ENCODE measurements at regions not wholly inside any gene's neighbourhood (a gene's known extent, or its start where the extent isn't known, plus 50 kb on each side); places are given as distances from the start of the nearest gene placed in this dataset.

DNA sequence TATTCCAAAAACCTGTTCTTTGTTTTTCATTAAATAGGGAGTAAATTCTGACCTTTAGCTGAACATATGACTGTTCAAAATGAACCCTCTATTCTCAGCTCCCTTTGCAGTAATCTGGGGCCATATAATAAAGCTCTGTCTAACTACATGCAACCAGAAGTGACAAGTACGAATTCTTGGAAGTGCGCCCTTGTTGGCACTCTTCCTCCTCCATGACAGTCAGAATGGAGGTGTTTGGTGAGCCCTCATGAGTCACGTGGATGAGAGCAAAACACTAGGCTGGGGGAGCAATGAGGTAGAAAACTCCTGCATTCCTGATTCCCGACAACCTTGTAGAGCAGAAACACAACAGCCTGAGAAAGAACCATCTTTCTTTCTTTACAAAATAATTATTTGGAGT is 552.9 kb downstream of the FBXO15 start:
- no peak for TF ChIP-seq POLR2A (IDR thresholded peaks at IDR 0.05; ENCODE audit: low read depth)
- no peak for TF ChIP-seq POLR2AphosphoS5 (IDR thresholded peaks at IDR 0.05)
- no peak for TF ChIP-seq EP300 (IDR thresholded peaks at IDR 0.05)
- TF ChIP-seq CTCF (IDR thresholded peaks at IDR 0.05): no peak
- H3K4me3 ChIP-seq: no peak overlapping the region
- H3K36me3 ChIP-seq: no peaks in the 10 kb centered on the region
- DNase-seq (ENCODE audit: extremely low spot score): no peak
- H3K27ac ChIP-seq (replicated peaks in 1 of 4): no peak overlapping the region
- H3K27me3 ChIP-seq: no peaks in the 10 kb centered on the region
- 60% methylated on average over 4 of the region's 4 CpGs for WGBS
- intact Hi-C loops (cut with DNase I): no loop called here
- H3K9me3 ChIP-seq: no peaks in the 10 kb centered on the region
- no peaks in the 10 kb centered on the region for H3K4me1 ChIP-seq

- no peaks in the 10 kb centered on the region for H3K27me3 ChIP-seq
- H3K27ac ChIP-seq (replicated peaks in 1 of 4): no peak overlapping the region
- TF ChIP-seq EP300 (IDR thresholded peaks at IDR 0.05): no peak
- no peak for TF ChIP-seq POLR2A (IDR thresholded peaks at IDR 0.05; ENCODE audit: low read depth)
- no peak overlapping the region for H3K4me3 ChIP-seq
- 80% methylated on average over 2 of the region's 2 CpGs for WGBS
- no peaks in the 10 kb centered on the region for H3K4me1 ChIP-seq
- intact Hi-C loops (cut with DNase I): no loop called here
- H3K36me3 ChIP-seq: no peaks in the 10 kb centered on the region
- no peak for DNase-seq (ENCODE audit: extremely low spot score)
- H3K9me3 ChIP-seq: peaks cover 0 to 3% (median 0%) of the 10 kb centered on the region in 4 donors
Observed at GRCh38 chr18:73593207-73593606, 554.4 kb downstream of the FBXO15 start.

DNA sequence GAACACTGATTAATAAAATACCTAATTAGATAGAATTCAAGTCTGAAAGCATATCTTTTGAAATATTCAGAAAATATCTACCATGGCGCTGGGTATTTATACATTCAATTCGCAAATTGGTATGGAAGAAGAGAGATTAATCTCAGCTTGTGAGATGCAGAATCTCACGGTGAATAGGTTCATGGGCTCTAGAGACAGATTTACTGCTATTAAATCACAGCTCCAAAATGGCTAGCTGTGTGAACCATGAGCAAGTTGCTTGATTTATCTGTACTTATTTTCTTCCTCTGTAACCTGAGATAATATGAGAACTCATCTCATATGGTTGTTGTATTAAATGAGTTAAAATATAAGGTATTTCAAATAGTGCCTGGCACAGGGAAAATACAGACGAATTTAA is 556.7 kb downstream of the FBXO15 start:
- no peak overlapping the region for H3K4me3 ChIP-seq
- no peaks in the 10 kb centered on the region for H3K4me1 ChIP-seq
- TF ChIP-seq CTCF (IDR thresholded peaks at IDR 0.05) (no peak), POLR2AphosphoS5 (IDR thresholded peaks at IDR 0.05) (no peak)
- intact Hi-C loops (cut with DNase I): no loop called here
- DNase-seq (ENCODE audit: extremely low spot score): no peak
- H3K27ac ChIP-seq (replicated peaks in 1 of 4): no peak overlapping the region
- peaks cover 0 to 3% (median 0%) of the 10 kb centered on the region in 4 donors for H3K9me3 ChIP-seq
- WGBS: 82% methylated on average over 4 of the region's 4 CpGs
- no peaks in the 10 kb centered on the region for H3K27me3 ChIP-seq
- no peaks in the 10 kb centered on the region for H3K36me3 ChIP-seq

- no peaks in the 10 kb centered on the region for H3K36me3 ChIP-seq
- no peaks in the 10 kb centered on the region for H3K4me1 ChIP-seq
- no peak overlapping the region for H3K27ac ChIP-seq (replicated peaks in 1 of 4)
- intact Hi-C loops (cut with DNase I): no loop called here
- TF ChIP-seq POLR2A (IDR thresholded peaks at IDR 0.05; ENCODE audit: low read depth) (no peak), POLR2AphosphoS5 (IDR thresholded peaks at IDR 0.05) (no peak), CTCF (IDR thresholded peaks at IDR 0.05) (no peak), EP300 (IDR thresholded peaks at IDR 0.05) (no peak)
- DNase-seq (ENCODE audit: extremely low spot score): no peak
- H3K27me3 ChIP-seq: no peaks in the 10 kb centered on the region
- no peaks in the 10 kb centered on the region for H3K9me3 ChIP-seq
- H3K4me3 ChIP-seq: no peak overlapping the region
Observed at GRCh38 chr18:73579698-73580097, 567.9 kb downstream of the FBXO15 start.

GRCh38 chr18:73577365-73577764 is 570.3 kb downstream of the FBXO15 start:
- WGBS: 81% methylated on average over 1 of the region's 1 CpG

More at GRCh38 chr18:73577365-73577764, 570.3 kb downstream of the FBXO15 start:
- Histone ChIP-seq H3K4me3 (no peak overlapping the region), H3K27ac (replicated peaks in 1 of 4) (no peak overlapping the region), H3K36me3 (no peaks in the 10 kb centered on the region), H3K4me1 (no peaks in the 10 kb centered on the region), H3K27me3 (no peaks in the 10 kb centered on the region), H3K9me3 (no peaks in the 10 kb centered on the region)
- TF ChIP-seq POLR2A (IDR thresholded peaks at IDR 0.05; ENCODE audit: low read depth) (no peak), CTCF (IDR thresholded peaks at IDR 0.05) (no peak), EP300 (IDR thresholded peaks at IDR 0.05) (no peak), POLR2AphosphoS5 (IDR thresholded peaks at IDR 0.05) (no peak)
- no peak for DNase-seq (ENCODE audit: extremely low spot score)
- intact Hi-C loops (cut with DNase I): no loop called here
